Kidney epithelial cell (primary cell): ENCODE measurements at regions not wholly inside any gene's neighbourhood (a gene's known extent, or its start where the extent isn't known, plus 50 kb on each side); places are given as distances from the start of the nearest gene placed in this dataset.

Experiments used
- DNase-seq: peaks from one replicate; pipeline ENCODE4 v3.0.0-alpha.2; 2010; ENCODE audit warnings: low read depth
- H3K27me3 ChIP-seq: 2 replicates; pipeline ENCODE4 v1.6.0; 2011; ENCODE audit warnings: low read length; ENCODE audit not compliant: control insufficient read depth, insufficient read depth
- H3K36me3 ChIP-seq: 2 replicates; pipeline ENCODE4 v1.5.1; 2011; ENCODE audit warnings: low read length; ENCODE audit not compliant: control insufficient read depth, insufficient read depth
- H3K4me3 ChIP-seq: 2 replicates; pipeline ENCODE4 v1.5.1; 2011; ENCODE audit warnings: low read depth, mild to moderate bottlenecking, control low read depth, low read length
- CTCF ChIP-seq: IDR thresholded peaks from 2 replicates; pipeline ENCODE4 v1.5.1; 2011; ENCODE audit warnings: mild to moderate bottlenecking, moderate library complexity, low read length, control low read depth, inconsistent platforms; ENCODE audit not compliant: insufficient read depth, poor library complexity, severe bottlenecking

- no peak overlapping the region for H3K4me3 ChIP-seq
- no peak for DNase-seq
- peaks cover 10% of the 10 kb centered on the region for H3K27me3 ChIP-seq
- no peak for TF ChIP-seq CTCF
- no peaks in the 10 kb centered on the region for H3K36me3 ChIP-seq
Observed at GRCh38 chr1:22385537-22385936, 66.1 kb upstream of the ZBTB40 start.

GRCh38 chr1:22386774-22387173 lies 64.9 kb upstream of the ZBTB40 start:
- Histone ChIP-seq H3K27me3 (peaks cover 10% of the 10 kb centered on the region), H3K36me3 (no peaks in the 10 kb centered on the region), H3K4me3 (no peak overlapping the region)
- TF ChIP-seq CTCF: no peak
- no peak for DNase-seq

GRCh38 chr1:22387919-22388580 lies 63.6 kb upstream of the ZBTB40 start:
- DNase-seq: no peak
- H3K36me3 ChIP-seq: no peaks in the 10 kb centered on the region
- no peak overlapping the region for H3K4me3 ChIP-seq
- peaks cover 11% of the 10 kb centered on the region for H3K27me3 ChIP-seq
- TF ChIP-seq CTCF: no peak

- H3K4me3 ChIP-seq: no peak overlapping the region
- no peak for TF ChIP-seq CTCF
- peaks cover 12% of the 10 kb centered on the region for H3K27me3 ChIP-seq
- no peak for DNase-seq
- H3K36me3 ChIP-seq: no peaks in the 10 kb centered on the region
Observed at GRCh38 chr1:22388671-22389450, 62.8 kb upstream of the ZBTB40 start.

GRCh38 chr1:22393587-22393986 lies 58.1 kb upstream of the ZBTB40 start:
- no peaks in the 10 kb centered on the region for H3K36me3 ChIP-seq
- no peak overlapping the region for H3K4me3 ChIP-seq
- H3K27me3 ChIP-seq: peaks cover 23% of the 10 kb centered on the region
- no peak for DNase-seq
- no peak for TF ChIP-seq CTCF
